ENCODE measurements at regions not wholly inside any gene's neighbourhood (a gene's known extent, or its start where the extent isn't known, plus 50 kb on each side); places are given as distances from the start of the nearest gene placed in this dataset.

- ChIA-PET CTCF (no interaction called here), POLR2A (no interaction called here)
- H3K4me1 ChIP-seq (ENCODE audit: control insufficient read depth in 2 of 2, insufficient read depth in 2 of 2, low read length in 2 of 2) = no peaks in the 10 kb centered on the region
- ATAC-seq (no peak), DNase-seq (no peak)
- Mint-ChIP-seq H3K27ac (peak overlapping the region in 2 of 9 donors; percentile 18 to 22), H3K27me3 (peaks cover 0 to 43% (median 2%) of the 10 kb centered on the region in 5 donors), H3K4me1 (peaks cover 0 to 16% (median 0%) of the 10 kb centered on the region in 7 donors), H3K36me3 (peaks cover 0 to 7% (median 1%) of the 10 kb centered on the region in 5 donors), H3K4me3 (no peak overlapping the region), H3K9me3 (peaks cover 0 to 12% (median 2%) of the 10 kb centered on the region in 11 donors)
- intact Hi-C loops (cut with micrococcal nuclease) = no loop called here
- H3K27ac ChIP-seq (ENCODE audit: low read depth, low read length) = no peak overlapping the region
- H3K27me3 ChIP-seq (ENCODE audit: control insufficient read depth in 2 of 2, insufficient read depth in 2 of 2, low read length in 2 of 2) = no peaks in the 10 kb centered on the region
- no peak overlapping the region for H3K4me3 ChIP-seq (ENCODE audit: low read length)
- no peaks in the 10 kb centered on the region for H3K36me3 ChIP-seq (ENCODE audit: control insufficient read depth in 2 of 3, insufficient read depth in 3 of 3, low read length in 3 of 3)
- H3K9me3 ChIP-seq (ENCODE audit: control insufficient read depth in 2 of 3, low read length in 3 of 3) = no peaks in the 10 kb centered on the region
Measured at GRCh38 chr4:54152846-54153600, 53.1 kb downstream of the GSX2 start.

GRCh38 chr4:54155936-54156335, 56.0 kb downstream of the GSX2 start:
- Mint-ChIP-seq H3K27ac (no peak overlapping the region), H3K9me3 (peaks cover 0 to 25% (median 7%) of the 10 kb centered on the region in 11 donors), H3K36me3 (peaks cover 0 to 5% (median 0%) of the 10 kb centered on the region in 5 donors), H3K27me3 (peaks cover 0 to 31% (median 9%) of the 10 kb centered on the region in 5 donors), H3K4me1 (peaks cover 0 to 13% (median 0%) of the 10 kb centered on the region in 7 donors), H3K4me3 (no peak overlapping the region)
- Histone ChIP-seq H3K36me3 (ENCODE audit: control insufficient read depth in 2 of 3, insufficient read depth in 3 of 3, low read length in 3 of 3) (no peaks in the 10 kb centered on the region), H3K4me1 (ENCODE audit: control insufficient read depth in 2 of 2, insufficient read depth in 2 of 2, low read length in 2 of 2) (no peaks in the 10 kb centered on the region), H3K4me3 (ENCODE audit: low read length) (no peak overlapping the region), H3K9me3 (ENCODE audit: control insufficient read depth in 2 of 3, low read length in 3 of 3) (no peaks in the 10 kb centered on the region), H3K27ac (ENCODE audit: low read depth, low read length) (no peak overlapping the region), H3K27me3 (ENCODE audit: control insufficient read depth in 2 of 2, insufficient read depth in 2 of 2, low read length in 2 of 2) (no peaks in the 10 kb centered on the region)
- DNase-seq (no peak), ATAC-seq (no peak)
- ChIA-PET CTCF (no interaction called here), POLR2A (no interaction called here)
- intact Hi-C loops (cut with micrococcal nuclease) = no loop called here

- Mint-ChIP-seq H3K9me3 (peaks cover 0 to 31% (median 9%) of the 10 kb centered on the region in 11 donors), H3K36me3 (peaks cover 0 to 5% (median 0%) of the 10 kb centered on the region in 5 donors), H3K4me1 (peaks cover 0 to 8% (median 0%) of the 10 kb centered on the region in 7 donors), H3K27me3 (peaks cover 0 to 21% (median 9%) of the 10 kb centered on the region in 5 donors), H3K27ac (no peak overlapping the region), H3K4me3 (no peak overlapping the region)
- Histone ChIP-seq H3K4me3 (ENCODE audit: low read length) (no peak overlapping the region), H3K27ac (ENCODE audit: low read depth, low read length) (no peak overlapping the region), H3K4me1 (ENCODE audit: control insufficient read depth in 2 of 2, insufficient read depth in 2 of 2, low read length in 2 of 2) (no peaks in the 10 kb centered on the region), H3K9me3 (ENCODE audit: control insufficient read depth in 2 of 3, low read length in 3 of 3) (no peaks in the 10 kb centered on the region), H3K27me3 (ENCODE audit: control insufficient read depth in 2 of 2, insufficient read depth in 2 of 2, low read length in 2 of 2) (no peaks in the 10 kb centered on the region), H3K36me3 (ENCODE audit: control insufficient read depth in 2 of 3, insufficient read depth in 3 of 3, low read length in 3 of 3) (no peaks in the 10 kb centered on the region)
- no peak for ATAC-seq
- ChIA-PET POLR2A (no interaction called here), CTCF (no interaction called here)
- intact Hi-C loops (cut with micrococcal nuclease) = no loop called here
- no peak for DNase-seq
Measured at GRCh38 chr4:54157606-54158005, 57.6 kb downstream of the GSX2 start.

- Mint-ChIP-seq H3K27me3 (peaks cover 0 to 11% (median 9%) of the 10 kb centered on the region in 5 donors), H3K4me3 (no peak overlapping the region), H3K9me3 (peaks cover 0 to 31% (median 9%) of the 10 kb centered on the region in 11 donors), H3K36me3 (peaks cover 0 to 5% (median 0%) of the 10 kb centered on the region in 5 donors), H3K27ac (no peak overlapping the region), H3K4me1 (peaks cover 0 to 2% (median 0%) of the 10 kb centered on the region in 7 donors)
- ATAC-seq (no peak), DNase-seq (no peak)
- no peak overlapping the region for H3K27ac ChIP-seq (ENCODE audit: low read depth, low read length)
- no peak overlapping the region for H3K4me3 ChIP-seq (ENCODE audit: low read length)
- no peaks in the 10 kb centered on the region for H3K36me3 ChIP-seq (ENCODE audit: control insufficient read depth in 2 of 3, insufficient read depth in 3 of 3, low read length in 3 of 3)
- no peaks in the 10 kb centered on the region for H3K4me1 ChIP-seq (ENCODE audit: control insufficient read depth in 2 of 2, insufficient read depth in 2 of 2, low read length in 2 of 2)
- H3K27me3 ChIP-seq (ENCODE audit: control insufficient read depth in 2 of 2, insufficient read depth in 2 of 2, low read length in 2 of 2) = no peaks in the 10 kb centered on the region
- H3K9me3 ChIP-seq (ENCODE audit: control insufficient read depth in 2 of 3, low read length in 3 of 3) = no peaks in the 10 kb centered on the region
- intact Hi-C loops (cut with micrococcal nuclease) = no loop called here
- CTCF ChIA-PET = no interaction called here
- POLR2A ChIA-PET = no interaction called here
Measured at GRCh38 chr4:54159543-54159942, 59.6 kb downstream of the GSX2 start.

GRCh38 chr4:54165011-54165410, 64.1 kb upstream of the PDGFRA start:
- no peaks in the 10 kb centered on the region for H3K4me1 ChIP-seq (ENCODE audit: control insufficient read depth in 2 of 2, insufficient read depth in 2 of 2, low read length in 2 of 2)
- no peaks in the 10 kb centered on the region for H3K27me3 ChIP-seq (ENCODE audit: control insufficient read depth in 2 of 2, insufficient read depth in 2 of 2, low read length in 2 of 2)
- H3K4me3 ChIP-seq (ENCODE audit: low read length) = no peak overlapping the region
- H3K4me1 Mint-ChIP-seq = no peaks in the 10 kb centered on the region
- peaks cover 0 to 15% (median 0%) of the 10 kb centered on the region in 11 donors for H3K9me3 Mint-ChIP-seq
- H3K9me3 ChIP-seq (ENCODE audit: control insufficient read depth in 2 of 3, low read length in 3 of 3) = no peaks in the 10 kb centered on the region
- intact Hi-C loops (cut with micrococcal nuclease) = no loop called here
- CTCF ChIA-PET = no interaction called here
- no peaks in the 10 kb centered on the region for H3K36me3 ChIP-seq (ENCODE audit: control insufficient read depth in 2 of 3, insufficient read depth in 3 of 3, low read length in 3 of 3)
- ATAC-seq (no peak), DNase-seq (no peak)
- no peak overlapping the region for H3K4me3 Mint-ChIP-seq
- peaks cover 0 to 12% (median 7%) of the 10 kb centered on the region in 5 donors for H3K27me3 Mint-ChIP-seq
- H3K27ac ChIP-seq (ENCODE audit: low read depth, low read length) = no peak overlapping the region
- H3K27ac Mint-ChIP-seq = no peak overlapping the region
- H3K36me3 Mint-ChIP-seq = no peaks in the 10 kb centered on the region
- POLR2A ChIA-PET = no interaction called here

- POLR2A ChIA-PET = no interaction called here
- no peaks in the 10 kb centered on the region for H3K9me3 ChIP-seq (ENCODE audit: control insufficient read depth in 2 of 3, low read length in 3 of 3)
- no peaks in the 10 kb centered on the region for H3K27me3 ChIP-seq (ENCODE audit: control insufficient read depth in 2 of 2, insufficient read depth in 2 of 2, low read length in 2 of 2)
- Mint-ChIP-seq H3K27me3 (peaks cover 0 to 16% (median 10%) of the 10 kb centered on the region in 5 donors), H3K36me3 (no peaks in the 10 kb centered on the region), H3K9me3 (peaks cover 0 to 11% (median 0%) of the 10 kb centered on the region in 11 donors), H3K4me3 (no peak overlapping the region), H3K27ac (no peak overlapping the region), H3K4me1 (no peaks in the 10 kb centered on the region)
- H3K4me1 ChIP-seq (ENCODE audit: control insufficient read depth in 2 of 2, insufficient read depth in 2 of 2, low read length in 2 of 2) = no peaks in the 10 kb centered on the region
- CTCF ChIA-PET = no interaction called here
- DNase-seq (no peak), ATAC-seq (no peak)
- intact Hi-C loops (cut with micrococcal nuclease) = no loop called here
- H3K4me3 ChIP-seq (ENCODE audit: low read length) = no peak overlapping the region
- H3K27ac ChIP-seq (ENCODE audit: low read depth, low read length) = no peak overlapping the region
- H3K36me3 ChIP-seq (ENCODE audit: control insufficient read depth in 2 of 3, insufficient read depth in 3 of 3, low read length in 3 of 3) = no peaks in the 10 kb centered on the region
Measured at GRCh38 chr4:54165438-54165837, 63.7 kb upstream of the PDGFRA start.

GRCh38 chr4:54167508-54167907, 61.6 kb upstream of the PDGFRA start:
- Mint-ChIP-seq H3K36me3 (no peaks in the 10 kb centered on the region), H3K27ac (no peak overlapping the region), H3K4me3 (no peak overlapping the region), H3K9me3 (no peaks in the 10 kb centered on the region), H3K4me1 (peaks cover 0 to 6% (median 0%) of the 10 kb centered on the region in 7 donors), H3K27me3 (peaks cover 0 to 25% (median 20%) of the 10 kb centered on the region in 5 donors)
- no peak overlapping the region for H3K4me3 ChIP-seq (ENCODE audit: low read length)
- no peaks in the 10 kb centered on the region for H3K9me3 ChIP-seq (ENCODE audit: control insufficient read depth in 2 of 3, low read length in 3 of 3)
- POLR2A ChIA-PET = no interaction called here
- CTCF ChIA-PET = no interaction called here
- DNase-seq = no peak
- no peaks in the 10 kb centered on the region for H3K4me1 ChIP-seq (ENCODE audit: control insufficient read depth in 2 of 2, insufficient read depth in 2 of 2, low read length in 2 of 2)
- no peak for ATAC-seq
- no peaks in the 10 kb centered on the region for H3K27me3 ChIP-seq (ENCODE audit: control insufficient read depth in 2 of 2, insufficient read depth in 2 of 2, low read length in 2 of 2)
- no peak overlapping the region for H3K27ac ChIP-seq (ENCODE audit: low read depth, low read length)
- no peaks in the 10 kb centered on the region for H3K36me3 ChIP-seq (ENCODE audit: control insufficient read depth in 2 of 3, insufficient read depth in 3 of 3, low read length in 3 of 3)
- intact Hi-C loops (cut with micrococcal nuclease) = no loop called here
